Suppressor macrophage (primary cell): ENCODE measurements at regions not wholly inside any gene's neighbourhood (a gene's known extent, or its start where the extent isn't known, plus 50 kb on each side); places are given as distances from the start of the nearest gene placed in this dataset.

Experiments
- DNase-seq, 4 experiments: peaks; one replicate each; pipeline ENCODE4 v3.0.0-alpha.2; 2020 to 2022

DNA sequence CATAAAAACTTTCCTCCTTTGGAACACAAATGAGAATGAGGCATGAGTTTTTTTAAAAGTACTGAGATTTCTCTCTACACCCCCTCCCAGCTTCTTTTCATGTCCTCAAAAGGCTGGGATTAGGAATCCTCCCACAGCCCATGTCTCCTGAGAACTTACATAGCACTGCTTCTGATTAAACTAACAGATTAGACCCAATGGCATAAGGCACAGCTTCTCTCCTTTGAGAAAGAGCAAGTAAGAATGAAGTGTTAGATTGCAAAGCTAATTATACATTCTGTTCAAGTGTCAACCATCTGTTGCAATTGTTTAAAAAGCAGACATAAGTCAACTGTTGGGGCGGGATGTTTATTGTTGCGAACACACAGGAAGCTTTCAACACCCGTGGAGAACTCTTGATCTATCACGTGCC lies 715.1 kb downstream of the CDH11 start:
- DNase-seq, result no peak

DNA sequence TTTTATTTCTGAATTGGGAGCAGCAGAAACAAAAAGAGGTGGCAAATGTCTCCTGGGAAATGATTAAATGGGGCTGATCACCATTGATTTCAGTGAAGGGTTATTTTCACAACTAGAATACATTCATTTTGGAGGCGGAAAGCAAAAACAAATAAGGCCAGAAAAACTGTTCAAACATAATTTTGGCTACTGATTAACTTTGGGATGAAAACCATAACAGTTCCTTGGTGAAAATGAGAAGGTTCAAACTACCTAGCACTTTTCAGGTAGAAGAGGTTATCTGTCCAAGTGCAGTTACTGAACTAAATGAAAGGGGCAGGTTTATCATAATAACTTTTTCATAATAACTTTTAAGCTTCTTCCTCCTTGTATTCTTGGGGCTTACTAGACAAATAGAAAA lies 718.5 kb downstream of the CDH11 start:
- no peak for DNase-seq

DNA sequence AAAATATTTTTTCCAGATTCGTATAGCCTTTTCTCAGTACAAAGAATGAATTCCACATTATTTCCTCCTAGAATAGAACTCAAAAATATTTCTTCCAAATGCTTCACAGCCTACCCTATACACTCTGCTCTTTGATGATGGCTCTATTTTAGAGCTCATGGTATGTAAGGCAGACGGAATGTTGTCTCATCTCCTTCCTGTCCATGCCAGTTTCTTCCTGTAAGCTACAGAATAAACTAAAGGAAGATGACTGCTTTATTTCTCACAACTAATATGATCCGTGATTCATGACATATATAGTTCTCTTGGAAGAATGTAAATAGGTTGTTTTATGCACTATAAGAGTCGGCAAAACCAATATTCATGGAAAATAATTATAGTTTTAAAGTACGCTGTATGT lies 723.1 kb downstream of the CDH11 start:
- no peak for DNase-seq

DNA sequence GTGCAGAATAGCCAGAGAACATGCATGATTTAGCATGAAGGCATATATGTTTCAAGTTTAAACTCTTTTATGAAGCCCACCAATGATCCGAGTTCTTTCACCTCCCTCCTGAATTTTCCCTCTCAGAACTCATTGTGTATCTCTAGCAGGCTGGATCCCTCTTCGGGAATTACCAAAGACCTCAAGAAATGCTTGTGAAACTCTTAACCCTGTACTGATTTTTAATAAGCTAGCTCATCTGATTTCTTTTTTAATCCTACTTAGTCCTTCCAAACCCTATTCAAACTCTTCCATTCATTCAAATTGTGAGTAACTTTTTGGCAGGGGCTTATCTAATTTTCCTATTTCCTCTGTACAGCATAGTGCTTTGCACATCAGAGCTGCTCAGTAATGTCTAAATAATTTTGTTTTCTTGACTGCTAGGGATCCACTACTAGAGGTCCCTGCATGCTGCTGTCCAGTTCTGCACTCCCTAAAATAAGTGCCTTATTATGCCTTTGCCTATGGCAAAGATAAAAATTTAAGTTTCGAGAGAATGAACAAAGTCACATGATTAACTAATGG lies 723.8 kb downstream of the CDH11 start:
- DNase-seq, result no peak

DNA sequence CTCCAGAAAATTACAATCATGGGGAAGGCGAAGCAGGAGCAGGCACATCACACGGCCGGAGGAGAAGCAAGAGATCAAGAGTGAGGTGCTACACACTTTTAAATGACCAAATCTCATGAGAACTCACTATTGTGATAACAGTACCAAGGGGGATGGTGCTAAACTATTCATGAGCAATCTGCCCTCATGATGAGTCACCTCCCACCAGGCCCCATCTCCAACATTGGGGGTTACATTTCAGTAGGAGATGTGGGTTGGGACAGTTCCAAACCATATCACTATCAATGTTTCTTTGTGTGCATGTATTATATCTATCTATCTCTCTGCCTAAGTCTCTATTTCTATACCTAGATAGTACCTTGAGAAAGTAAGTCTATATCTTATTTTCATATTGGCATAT lies 724.8 kb downstream of the CDH11 start:
- DNase-seq, result no peak

DNA sequence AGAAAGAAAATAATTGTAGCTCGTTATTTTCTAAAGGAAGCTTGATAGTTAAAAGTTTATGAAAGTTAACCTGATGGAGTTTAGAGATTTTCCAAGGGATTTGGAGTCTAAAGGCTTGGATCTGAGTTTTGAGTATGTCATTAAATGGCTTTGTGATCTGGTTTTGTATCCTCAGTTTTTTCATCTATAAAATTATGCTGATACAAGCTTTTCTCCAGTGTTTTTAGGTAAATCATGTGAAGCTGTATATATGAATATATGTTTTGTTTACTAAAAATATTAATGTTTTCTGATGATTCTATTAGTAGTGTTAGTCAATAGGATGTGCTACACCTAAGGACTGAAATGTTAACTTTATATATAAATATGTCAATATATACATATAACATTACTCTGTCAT lies 727.8 kb downstream of the CDH11 start:
- no peak for DNase-seq

DNA sequence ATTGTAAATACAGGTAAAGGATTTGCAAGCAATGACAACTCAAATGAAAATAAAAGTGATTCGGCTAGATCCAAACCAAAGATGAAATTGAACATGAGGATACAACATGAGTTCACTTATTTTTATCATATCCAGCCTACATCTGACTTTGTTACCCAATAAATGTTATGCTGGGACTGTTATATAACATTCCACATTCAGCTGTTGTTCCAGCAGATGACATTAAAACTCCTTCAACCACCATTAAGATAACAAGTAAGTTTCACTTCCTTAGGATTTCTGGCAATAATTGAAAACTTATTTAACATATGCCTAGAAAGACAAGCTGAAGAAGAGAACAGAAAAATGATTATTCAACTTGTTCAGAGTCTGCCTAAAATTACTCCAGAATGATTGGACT lies 729.4 kb downstream of the CDH11 start:
- no peak for DNase-seq

DNA sequence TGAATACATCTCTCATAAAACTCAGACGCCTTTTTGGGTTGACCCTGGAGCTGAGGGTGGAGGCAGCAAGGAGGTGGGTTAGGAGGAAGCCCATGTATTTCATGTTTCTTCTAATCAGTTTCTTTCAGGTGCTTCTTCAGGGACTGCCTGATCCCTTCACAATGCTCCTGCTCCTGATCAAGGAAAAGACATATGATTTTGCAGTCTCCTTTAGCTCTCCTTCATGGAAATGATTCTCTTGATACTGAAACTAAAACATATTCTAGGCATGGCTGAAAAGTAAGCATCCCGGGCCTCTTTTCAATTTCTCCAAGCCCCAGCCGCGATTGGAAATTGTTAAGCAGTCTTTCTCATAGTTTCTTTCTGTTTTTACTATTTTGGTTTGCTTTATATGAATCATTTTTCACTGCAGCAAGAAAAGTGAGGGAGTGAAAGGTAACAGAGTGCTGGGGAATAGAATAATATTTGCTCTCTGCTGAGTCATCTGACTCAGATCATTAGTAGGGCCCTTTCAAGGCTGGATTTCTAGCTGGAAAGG lies 730.7 kb downstream of the CDH11 start:
- no peak for DNase-seq

DNA sequence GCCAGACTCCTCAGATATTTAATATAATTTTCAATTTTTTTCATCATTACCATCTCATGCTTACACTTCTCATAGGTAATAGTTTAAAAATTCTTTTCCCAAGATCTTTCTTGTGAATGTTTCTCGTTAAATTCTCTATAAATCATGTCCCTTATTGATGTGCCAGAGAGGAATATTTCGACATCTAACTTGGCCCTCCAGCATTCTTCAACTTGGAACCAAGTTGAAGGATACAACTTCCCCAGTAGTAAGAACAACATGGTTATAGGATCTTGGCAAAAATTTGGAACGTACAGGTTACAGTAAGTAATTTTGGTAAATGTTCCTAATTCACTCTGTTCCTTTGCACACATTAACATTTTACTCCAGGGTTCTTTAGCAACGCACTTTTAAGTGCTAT lies 731.8 kb downstream of the CDH11 start:
- no peak for DNase-seq

DNA sequence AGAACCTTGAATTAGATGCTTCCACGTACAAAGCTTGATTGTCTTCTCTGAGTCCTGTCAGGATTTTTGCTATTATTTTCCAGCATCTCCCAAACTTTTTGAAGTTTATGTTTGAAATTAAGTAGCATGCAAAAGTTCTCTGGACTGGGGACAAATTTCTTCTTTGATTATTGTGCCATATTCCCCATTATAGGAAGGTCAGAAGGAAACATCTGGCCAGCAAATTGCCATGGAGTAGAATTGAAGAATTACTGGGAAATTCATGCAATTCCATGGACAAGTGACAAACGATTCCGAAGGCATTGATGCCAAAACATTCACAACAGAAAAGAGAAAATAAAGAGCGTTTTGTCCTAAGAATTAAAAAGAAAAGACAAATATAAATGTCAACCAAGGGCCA lies 737.2 kb downstream of the CDH11 start:
- DNase-seq, result no peak

DNA sequence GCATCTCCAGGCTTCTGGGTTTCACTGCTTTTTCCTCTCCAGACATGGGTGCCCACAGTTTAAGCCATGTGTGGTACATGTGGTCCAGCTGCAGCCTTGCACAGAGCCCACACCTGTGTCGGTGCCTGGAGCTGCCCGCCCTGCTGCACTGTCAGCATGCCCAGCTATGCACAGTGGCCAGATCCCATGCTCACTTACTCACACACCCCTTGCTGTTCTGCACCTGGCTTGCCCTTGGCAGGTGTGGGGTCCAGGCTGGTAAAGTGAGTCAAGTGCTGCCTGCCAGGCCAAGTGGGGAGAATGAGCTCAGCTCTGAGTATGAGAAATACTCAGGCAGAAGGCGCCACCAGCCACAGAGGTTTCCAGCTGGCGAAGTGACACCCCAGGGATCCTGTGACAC lies 739.9 kb downstream of the CDH11 start:
- no peak for DNase-seq

DNA sequence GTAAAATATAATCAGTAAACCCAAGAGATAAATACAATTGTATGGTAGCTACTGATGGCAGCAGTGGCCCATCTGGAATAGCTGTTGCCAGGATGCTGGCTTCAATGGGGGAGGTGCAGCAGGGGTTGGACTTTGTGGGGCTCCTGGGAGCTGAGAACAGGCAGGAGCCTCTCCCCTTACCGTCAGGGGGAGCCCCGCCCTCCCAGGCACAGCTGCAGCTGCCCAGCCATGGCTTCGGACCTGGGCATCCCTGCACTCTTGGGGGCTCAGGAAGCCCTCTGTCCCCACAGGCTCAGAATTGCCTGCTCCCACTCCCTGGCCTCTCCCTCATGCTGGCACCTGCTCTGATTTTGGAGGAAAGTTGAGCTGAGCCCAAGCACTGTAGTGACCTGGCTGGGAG lies 741.1 kb downstream of the CDH11 start:
- no peak for DNase-seq

DNA sequence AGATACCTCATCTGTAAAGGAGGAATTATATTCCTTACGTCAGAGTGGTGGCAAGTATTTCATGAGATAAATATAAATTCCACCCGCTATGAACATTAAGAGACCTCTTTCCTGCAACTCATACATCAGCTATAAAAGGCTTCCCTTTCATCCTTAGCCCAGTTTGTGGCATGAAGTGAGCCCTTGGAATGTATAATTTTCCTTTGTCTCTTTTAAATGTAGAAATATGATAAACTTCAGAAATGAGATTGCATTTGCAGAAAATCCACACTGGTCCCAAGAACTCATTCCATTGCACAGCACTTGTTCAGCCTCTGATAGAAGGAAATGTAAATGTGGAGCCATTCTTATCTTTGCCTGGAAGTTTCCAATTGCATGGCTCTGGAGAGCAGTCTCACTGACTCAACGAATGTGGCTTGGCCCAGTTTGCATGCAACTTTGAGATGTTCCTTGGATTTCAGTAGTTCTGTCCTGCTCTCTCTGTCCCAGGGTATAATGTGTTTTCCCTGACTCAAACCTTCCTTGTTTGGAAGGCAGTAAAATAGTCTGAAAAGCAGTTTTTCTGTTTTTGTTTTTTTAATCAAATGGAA lies 746.4 kb downstream of the CDH11 start:
- DNase-seq, result no peak

DNA sequence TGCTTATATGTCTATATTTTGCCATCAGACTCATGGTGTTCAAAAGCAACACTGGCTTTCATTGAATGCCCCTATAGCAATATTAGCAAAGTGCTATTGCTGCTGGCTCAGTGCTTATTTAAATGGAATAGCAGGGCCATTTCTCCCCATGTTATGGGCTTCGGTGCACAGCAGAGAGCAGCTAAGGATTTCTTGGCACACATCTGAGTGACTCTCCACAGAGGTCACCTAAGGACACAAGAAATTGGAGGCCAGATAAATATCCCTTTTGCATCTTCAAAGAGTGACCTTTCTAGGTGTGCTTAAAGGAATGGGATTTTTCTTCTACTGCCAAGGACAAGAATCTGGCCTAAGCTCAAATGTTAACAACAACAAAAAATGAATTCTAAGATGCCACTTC lies 751.8 kb downstream of the CDH11 start:
- no peak for DNase-seq

DNA sequence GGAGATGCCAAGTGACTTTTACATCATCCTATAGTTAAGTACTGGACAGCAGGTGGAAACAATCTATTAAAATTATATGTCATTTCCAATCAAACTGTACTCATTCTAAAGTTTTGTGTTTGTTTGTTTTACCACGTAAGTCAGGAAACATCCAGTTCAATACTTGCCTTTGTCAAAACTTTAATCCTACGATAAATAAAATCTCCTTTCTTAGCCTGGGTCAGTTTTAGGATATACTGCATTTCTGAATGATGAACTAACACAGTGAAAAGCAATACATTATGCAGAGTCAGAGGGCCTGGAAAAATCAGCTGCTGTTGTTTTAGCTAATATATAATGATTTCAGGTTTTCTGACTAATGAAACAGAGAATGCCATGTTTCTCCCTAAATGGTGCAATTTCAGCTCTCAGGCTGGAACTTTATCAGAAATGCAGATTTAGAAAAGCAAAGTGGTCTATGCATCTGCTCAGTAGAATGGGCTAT lies 756.4 kb downstream of the CDH11 start:
- DNase-seq, result no peak

DNA sequence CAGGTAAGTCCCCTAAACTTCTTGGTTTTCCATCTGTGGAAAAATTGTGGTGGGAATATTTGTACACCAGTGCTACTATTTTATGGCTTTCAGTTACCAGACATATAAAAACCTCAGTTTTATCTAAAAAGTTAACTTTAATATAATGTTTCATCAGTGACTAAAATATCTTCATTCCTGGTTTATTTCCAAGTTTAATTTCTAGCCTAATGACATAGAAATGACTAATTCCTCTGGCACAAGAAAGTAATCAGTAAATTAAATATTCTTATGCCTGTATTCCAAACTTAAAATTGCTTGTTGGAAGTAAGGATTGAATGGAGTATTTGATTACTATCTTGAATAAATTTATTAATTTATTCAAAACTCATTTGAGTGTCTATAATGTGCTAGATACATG lies 757.0 kb downstream of the CDH11 start:
- DNase-seq, result no peak

DNA sequence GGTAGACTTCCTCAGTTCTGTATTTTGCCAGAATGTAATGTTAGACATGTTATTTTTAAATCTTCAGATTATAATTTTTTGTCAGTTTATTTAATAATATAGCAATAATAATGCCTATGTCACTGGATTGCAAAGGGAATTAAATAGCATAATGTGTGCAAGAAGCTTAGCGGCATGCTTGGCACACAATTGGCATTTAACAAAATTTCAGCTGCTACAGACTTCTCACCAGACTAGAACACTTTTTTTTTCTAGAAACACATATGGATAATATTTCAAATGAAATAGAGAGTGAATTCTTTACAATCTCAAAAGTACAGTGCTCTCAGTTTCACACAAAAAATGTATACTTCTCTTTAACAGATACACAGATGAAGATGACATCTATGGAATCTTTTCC lies 757.4 kb downstream of the CDH11 start:
- no peak for DNase-seq

DNA sequence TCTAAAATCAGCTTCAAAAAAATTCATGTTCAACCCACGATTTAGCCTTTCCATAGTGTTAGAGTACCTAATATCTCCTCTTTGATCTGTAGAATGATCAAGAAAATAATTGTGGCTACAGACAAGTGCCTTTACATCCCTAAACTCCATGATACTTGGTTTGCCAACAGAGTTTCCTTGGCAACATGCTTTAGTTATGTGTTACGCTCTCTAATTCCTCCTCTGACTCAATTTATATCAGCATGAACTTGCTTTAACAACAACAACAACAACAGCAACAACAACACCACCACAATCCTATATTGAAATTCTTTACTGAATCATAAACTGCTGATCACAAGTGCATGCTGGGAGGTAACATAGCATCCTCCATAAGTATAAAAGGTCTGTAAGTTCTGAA lies 757.8 kb downstream of the CDH11 start:
- no peak for DNase-seq

DNA sequence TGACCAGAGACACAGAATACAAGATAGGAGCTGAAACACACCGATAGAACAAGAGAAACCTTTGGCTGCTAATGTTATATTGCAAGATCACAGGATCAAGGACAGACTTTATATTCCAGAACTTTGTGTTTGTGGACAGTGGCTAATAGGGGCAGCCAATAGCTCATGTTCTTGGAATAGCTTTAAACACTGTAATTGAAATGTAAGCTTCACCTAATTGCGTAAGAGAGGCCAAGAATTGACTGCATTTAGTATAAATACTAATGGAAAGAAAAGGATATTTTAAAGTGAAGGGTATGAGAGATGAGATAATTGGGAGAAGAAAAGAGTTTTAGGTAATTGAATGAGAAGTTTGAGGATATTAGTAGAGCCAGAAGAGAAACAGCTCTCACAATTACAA lies 758.8 kb downstream of the CDH11 start:
- DNase-seq, result no peak

DNA sequence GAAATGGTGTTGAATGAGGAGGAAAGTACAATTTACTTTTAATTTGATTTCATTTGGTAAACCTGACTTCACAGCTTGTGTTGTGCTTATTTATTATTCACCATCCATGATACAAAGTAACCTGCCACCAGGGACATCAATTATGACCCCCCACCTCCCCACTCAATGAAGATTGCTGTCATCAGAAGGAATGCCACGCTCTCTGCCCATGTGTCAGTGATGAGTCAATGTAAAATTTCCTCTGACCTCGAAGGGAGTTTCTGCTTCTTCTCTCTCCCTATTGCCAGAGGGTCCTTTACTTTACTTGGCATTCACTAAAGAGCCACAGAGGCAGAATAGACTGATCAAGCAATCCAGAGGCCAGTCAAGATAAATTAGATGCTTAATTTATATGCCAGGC lies 759.7 kb downstream of the CDH11 start:
- DNase-seq, result no peak

DNA sequence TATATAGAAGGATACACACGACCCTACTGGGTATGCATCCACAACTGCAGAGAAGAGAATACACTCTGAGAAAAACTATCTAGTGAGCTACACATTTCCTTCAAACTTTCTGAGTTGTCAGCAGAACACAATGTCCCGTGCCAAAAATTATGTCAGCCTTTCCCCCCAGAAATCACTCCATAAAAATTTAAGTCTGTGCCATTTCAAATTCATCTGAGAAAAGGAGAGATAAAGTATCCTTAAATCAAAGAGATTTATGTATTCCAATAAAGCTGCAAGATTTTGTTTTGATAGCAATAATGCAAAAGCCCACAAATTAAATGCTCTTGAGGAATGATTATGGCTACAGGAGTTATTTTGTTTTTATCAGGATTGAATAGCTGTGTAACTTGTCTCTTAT lies 760.1 kb downstream of the CDH11 start:
- no peak for DNase-seq

DNA sequence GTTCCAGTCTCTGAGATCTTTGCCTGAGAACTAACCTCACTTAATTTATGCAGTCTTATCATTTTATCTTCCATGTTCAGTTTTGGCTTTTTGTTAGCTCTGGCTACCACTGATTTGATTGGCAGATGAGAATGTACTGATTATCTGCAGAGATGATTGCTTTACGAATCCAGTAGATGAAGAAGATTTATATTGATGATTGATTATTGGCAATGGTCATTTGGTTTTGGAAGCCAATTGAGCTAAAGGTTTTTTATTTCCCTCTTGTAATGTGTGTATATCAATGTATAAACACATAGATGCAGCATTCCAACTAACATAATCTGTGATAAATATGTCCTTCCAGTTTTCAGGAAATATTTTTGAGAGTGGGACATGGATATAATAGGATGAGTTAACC lies 763.6 kb downstream of the CDH11 start:
- no peak for DNase-seq

DNA sequence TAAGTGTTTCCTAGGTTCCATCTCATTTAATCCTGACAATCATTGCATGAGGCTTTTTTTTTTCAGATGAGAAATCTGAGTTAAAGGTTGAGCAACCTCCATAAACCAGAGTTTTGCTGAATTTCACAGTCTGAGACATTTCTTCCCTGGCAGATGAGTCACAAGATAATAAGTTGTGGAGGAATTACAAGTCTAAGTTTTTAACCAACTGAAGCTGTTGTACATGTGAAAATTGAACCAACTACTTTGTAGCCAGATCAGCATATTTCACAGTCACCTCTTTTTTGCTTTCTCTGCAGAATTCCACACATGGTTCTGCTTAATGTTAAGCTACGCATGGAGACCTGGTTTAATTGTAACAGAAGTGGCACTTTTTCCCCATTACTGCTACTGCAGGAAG lies 765.6 kb downstream of the CDH11 start:
- DNase-seq, result peak in 2 of 4 experiments; percentile 6 to 21

DNA sequence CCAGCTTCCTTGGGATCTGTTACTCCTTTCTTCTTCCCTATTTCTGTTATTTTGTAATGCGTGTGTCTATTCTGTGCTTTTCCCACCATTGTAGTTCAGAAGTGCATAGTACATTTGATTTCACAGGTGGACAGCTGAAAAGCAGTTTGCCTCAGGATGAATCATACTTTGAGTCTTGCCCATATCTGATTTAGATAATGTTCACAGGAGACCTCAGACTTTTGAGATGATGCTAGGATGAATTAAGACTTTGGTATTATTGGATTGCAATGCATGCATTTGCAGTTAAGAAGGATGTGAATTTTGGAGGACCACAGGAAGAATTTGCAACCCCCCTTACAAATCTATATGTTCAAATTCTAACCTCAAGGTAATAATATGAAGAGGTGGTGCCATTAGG lies 769.6 kb downstream of the CDH11 start:
- no peak for DNase-seq

DNA sequence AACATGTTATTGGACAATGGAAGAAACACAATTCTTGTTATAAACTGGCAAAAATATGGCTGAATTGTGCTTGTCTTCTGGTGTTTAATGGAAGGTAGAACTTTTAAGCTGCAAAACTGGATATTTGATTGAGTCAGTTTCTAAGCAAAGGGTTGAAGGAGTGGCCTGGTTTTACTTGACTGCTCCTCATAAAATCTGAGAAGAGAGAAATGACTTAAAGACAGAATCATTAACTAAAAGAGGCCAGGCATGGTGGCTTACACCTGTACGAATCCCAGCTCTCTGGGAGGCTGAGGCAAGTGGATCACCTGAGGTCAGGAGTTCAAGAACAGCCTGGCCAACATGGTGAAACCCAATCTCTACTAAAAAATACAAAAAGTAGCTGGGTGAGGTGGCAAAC lies 770.7 kb downstream of the CDH11 start:
- DNase-seq, result no peak
